ENCODE measurements at regions not wholly inside any gene's neighbourhood (a gene's known extent, or its start where the extent isn't known, plus 50 kb on each side); places are given as distances from the start of the nearest gene placed in this dataset.

- Histone ChIP-seq H4K20me1 (replicated peaks; ENCODE audit: control insufficient read depth, extremely low read depth, insufficient read depth, low read length) (no peaks in the 10 kb centered on the region), H3K36me3 (ENCODE audit: control insufficient read depth in 2 of 2, extremely low read depth in 1 of 2, insufficient read depth in 2 of 2, low read length in 2 of 2) (no peaks in the 10 kb centered on the region), H3K79me2 (ENCODE audit: control insufficient read depth, insufficient read depth, low read length) (no peaks in the 10 kb centered on the region), H3K27me3 (ENCODE audit: control insufficient read depth in 2 of 2, insufficient read depth in 2 of 2, low read length in 2 of 2) (no peaks in the 10 kb centered on the region), H2AFZ (ENCODE audit: low read depth, low read length) (no peak overlapping the region), H3K9me3 (replicated peaks; ENCODE audit: control insufficient read depth, insufficient read depth, low read length) (no peaks in the 10 kb centered on the region), H3K9ac (replicated peaks; ENCODE audit: extremely low read depth, insufficient read depth, low read length) (no peak overlapping the region), H3K9me1 (replicated peaks; ENCODE audit: control insufficient read depth, extremely low read depth, insufficient read depth, low read length) (no peaks in the 10 kb centered on the region), H3K4me1 (ENCODE audit: control insufficient read depth, extremely low read depth, insufficient read depth, low read length) (no peaks in the 10 kb centered on the region), H3K4me3 (replicated peaks in 1 of 3; ENCODE audit: insufficient read depth in 1 of 3, low read depth in 1 of 3, low read length in 3 of 3) (no peak overlapping the region), H3K4me2 (ENCODE audit: insufficient read depth, low read length) (no peak overlapping the region), H3K27ac (ENCODE audit: insufficient read depth, low read depth, low read length) (no peak overlapping the region)
- CTCF ChIA-PET: interaction anchor here (1.1 to 2.4 kb wide), 2 partner anchors 9 to 84 kb away, joined by 4 to 8 read pairs; no protein-coding TSS in a partner anchor
- DNase-seq (ENCODE audit: low read depth, low spot score): no peak
- intact Hi-C loops (cut with micrococcal nuclease): no loop called here
- dilution Hi-C loops (cut with MboI; ENCODE audit: extremely low pct_ligation_motif_present, low sequenced_read_pairs): no loop called here
- POLR2A ChIA-PET: no interaction called here
- FAIRE-seq: no peak
- BruUV-seq (replicated peaks): no TSS peak
- no peak for TF ChIP-seq FOS (IDR thresholded peaks at IDR 0.05; ENCODE audit: borderline replicate concordance, insufficient read depth, low read length)
- no peak for TF ChIP-seq EZH2 (IDR thresholded peaks at IDR 0.05; ENCODE audit: borderline replicate concordance, low read depth, low read length, severe bottlenecking)
- no peak for TF ChIP-seq POLR2A (IDR thresholded peaks at IDR 0.05; ENCODE audit: low read depth, low read length)
- TF ChIP-seq JUN (IDR thresholded peaks at IDR 0.05; ENCODE audit: borderline replicate concordance, insufficient read depth, insufficient read length, low read depth): no peak
- no peak for TF ChIP-seq POLR2AphosphoS5 (IDR thresholded peaks at IDR 0.05; ENCODE audit: insufficient read depth, low read depth, low read length)
- TF ChIP-seq CTCF (IDR thresholded peaks at IDR 0.05; ENCODE audit: extremely low read depth in 1 of 2, insufficient read depth in 1 of 2, low read depth in 1 of 2, low read length in 2 of 2): no peak
- TF ChIP-seq MAX (IDR thresholded peaks at IDR 0.05; ENCODE audit: insufficient read depth, insufficient read length): no peak
- no peak for TF ChIP-seq MYC (IDR thresholded peaks at IDR 0.05; ENCODE audit: low read depth, low read length)
- TF ChIP-seq GATA2 (IDR thresholded peaks at IDR 0.05; ENCODE audit: insufficient read depth, insufficient read length, low read depth, low read length): no peak
These were observed 68.9 kb upstream of the NDP start for GRCh38 chrX:44042116-44042515.
